ENCODE measurements at regions not wholly inside any gene's neighbourhood (a gene's known extent, or its start where the extent isn't known, plus 50 kb on each side); places are given as distances from the start of the nearest gene placed in this dataset.

- Histone ChIP-seq H3K27ac (ENCODE audit: low read length, poor library complexity, severe bottlenecking) (no peak overlapping the region), H3K27me3 (ENCODE audit: control insufficient read depth in 1 of 2, insufficient read depth in 1 of 2, low read length in 2 of 2) (peaks cover 6 to 65% of the 10 kb centered on the region in 2 experiments), H3K4ac (ENCODE audit: low read depth in 1 of 2, low read length in 2 of 2) (no peak overlapping the region), H3K4me1 (ENCODE audit: control insufficient read depth, insufficient read depth, low read depth, low read length) (no peaks in the 10 kb centered on the region), H3K23ac (ENCODE audit: low read length in 2 of 2) (no peak overlapping the region), H2BK12ac (ENCODE audit: low read length in 2 of 2) (no peak overlapping the region), H3K14ac (ENCODE audit: low read length in 2 of 2) (no peak overlapping the region), H4K8ac (ENCODE audit: low read length) (no peak overlapping the region), H3K18ac (ENCODE audit: low read depth in 1 of 2, low read length in 2 of 2) (no peak overlapping the region), H3K4me3 (ENCODE audit: insufficient read depth in 1 of 2, low read depth in 1 of 2, low read length in 2 of 2) (no peak overlapping the region), H2BK120ac (ENCODE audit: low read depth, low read length) (no peak overlapping the region), H2AFZ (ENCODE audit: low read depth, low read length) (no peak overlapping the region), H4K91ac (ENCODE audit: low read length) (no peak overlapping the region), H3K36me3 (ENCODE audit: control insufficient read depth in 1 of 2, insufficient read depth in 2 of 2, low read depth in 1 of 2, low read length in 2 of 2) (no peaks in the 10 kb centered on the region), H3K9me3 (ENCODE audit: control insufficient read depth, low read length) (no peaks in the 10 kb centered on the region), H3K4me2 (ENCODE audit: low read length, poor library complexity, severe bottlenecking) (no peak overlapping the region), H2BK5ac (ENCODE audit: low read depth, low read length, poor library complexity, severe bottlenecking) (no peak overlapping the region), H3K79me1 (replicated peaks; ENCODE audit: low read length, poor library complexity, severe bottlenecking) (no peaks in the 10 kb centered on the region), H3K9ac (ENCODE audit: low read length) (no peak overlapping the region), H2BK15ac (ENCODE audit: low read depth, poor library complexity, severe bottlenecking) (no peak overlapping the region), H2AK5ac (ENCODE audit: low read length, severe bottlenecking) (no peak overlapping the region)
- WGBS, result 77% methylated on average over 5 of the region's 6 CpGs
- no peak for DNase-seq
These were observed 115.1 kb upstream of the PMEPA1 start for GRCh38 chr20:57824909-57825308.

- Histone ChIP-seq H2AK5ac (ENCODE audit: low read length, severe bottlenecking) (no peak overlapping the region), H3K18ac (ENCODE audit: low read depth in 1 of 2, low read length in 2 of 2) (no peak overlapping the region), H3K36me3 (ENCODE audit: control insufficient read depth in 1 of 2, insufficient read depth in 2 of 2, low read depth in 1 of 2, low read length in 2 of 2) (no peaks in the 10 kb centered on the region), H3K23ac (ENCODE audit: low read length in 2 of 2) (no peak overlapping the region), H3K9me3 (ENCODE audit: control insufficient read depth, low read length) (no peaks in the 10 kb centered on the region), H2BK120ac (ENCODE audit: low read depth, low read length) (no peak overlapping the region), H3K79me1 (replicated peaks; ENCODE audit: low read length, poor library complexity, severe bottlenecking) (no peaks in the 10 kb centered on the region), H2BK15ac (ENCODE audit: low read depth, poor library complexity, severe bottlenecking) (no peak overlapping the region), H3K4me2 (ENCODE audit: low read length, poor library complexity, severe bottlenecking) (no peak overlapping the region), H3K27ac (ENCODE audit: low read length, poor library complexity, severe bottlenecking) (no peak overlapping the region), H2AFZ (ENCODE audit: low read depth, low read length) (no peak overlapping the region), H2BK12ac (ENCODE audit: low read length in 2 of 2) (no peak overlapping the region), H3K4ac (ENCODE audit: low read depth in 1 of 2, low read length in 2 of 2) (no peak overlapping the region), H3K9ac (ENCODE audit: low read length) (no peak overlapping the region), H4K91ac (ENCODE audit: low read length) (no peak overlapping the region), H3K4me1 (ENCODE audit: control insufficient read depth, insufficient read depth, low read depth, low read length) (no peaks in the 10 kb centered on the region), H3K14ac (ENCODE audit: low read length in 2 of 2) (no peak overlapping the region), H2BK5ac (ENCODE audit: low read depth, low read length, poor library complexity, severe bottlenecking) (no peak overlapping the region), H4K8ac (ENCODE audit: low read length) (no peak overlapping the region), H3K4me3 (ENCODE audit: insufficient read depth in 1 of 2, low read depth in 1 of 2, low read length in 2 of 2) (no peak overlapping the region), H3K27me3 (ENCODE audit: control insufficient read depth in 1 of 2, insufficient read depth in 1 of 2, low read length in 2 of 2) (peaks cover 6 to 66% of the 10 kb centered on the region in 2 experiments)
- 96% methylated on average over 3 of the region's 4 CpGs for WGBS
- DNase-seq, result no peak
These were observed 112.1 kb upstream of the PMEPA1 start for GRCh38 chr20:57821935-57822334.

- Histone ChIP-seq H2BK15ac (ENCODE audit: low read depth, poor library complexity, severe bottlenecking) (no peak overlapping the region), H4K8ac (ENCODE audit: low read length) (no peak overlapping the region), H3K79me1 (replicated peaks; ENCODE audit: low read length, poor library complexity, severe bottlenecking) (no peaks in the 10 kb centered on the region), H3K23ac (ENCODE audit: low read length in 2 of 2) (no peak overlapping the region), H3K36me3 (ENCODE audit: control insufficient read depth in 1 of 2, insufficient read depth in 2 of 2, low read depth in 1 of 2, low read length in 2 of 2) (no peaks in the 10 kb centered on the region), H3K18ac (ENCODE audit: low read depth in 1 of 2, low read length in 2 of 2) (no peak overlapping the region), H3K4me2 (ENCODE audit: low read length, poor library complexity, severe bottlenecking) (no peak overlapping the region), H3K4ac (ENCODE audit: low read depth in 1 of 2, low read length in 2 of 2) (no peak overlapping the region), H2BK5ac (ENCODE audit: low read depth, low read length, poor library complexity, severe bottlenecking) (no peak overlapping the region), H2AK5ac (ENCODE audit: low read length, severe bottlenecking) (no peak overlapping the region), H3K4me1 (ENCODE audit: control insufficient read depth, insufficient read depth, low read depth, low read length) (no peaks in the 10 kb centered on the region), H3K27me3 (ENCODE audit: control insufficient read depth in 1 of 2, insufficient read depth in 1 of 2, low read length in 2 of 2) (peaks cover 6 to 56% of the 10 kb centered on the region in 2 experiments), H2BK12ac (ENCODE audit: low read length in 2 of 2) (no peak overlapping the region), H2AFZ (ENCODE audit: low read depth, low read length) (no peak overlapping the region), H4K91ac (ENCODE audit: low read length) (no peak overlapping the region), H2BK120ac (ENCODE audit: low read depth, low read length) (no peak overlapping the region), H3K9me3 (ENCODE audit: control insufficient read depth, low read length) (no peaks in the 10 kb centered on the region), H3K4me3 (ENCODE audit: insufficient read depth in 1 of 2, low read depth in 1 of 2, low read length in 2 of 2) (no peak overlapping the region), H3K27ac (ENCODE audit: low read length, poor library complexity, severe bottlenecking) (no peak overlapping the region), H3K9ac (ENCODE audit: low read length) (no peak overlapping the region), H3K14ac (ENCODE audit: low read length in 2 of 2) (no peak overlapping the region)
- DNase-seq, result no peak
- 44% methylated on average over 4 of the region's 4 CpGs for WGBS
These were observed 110.0 kb upstream of the PMEPA1 start for GRCh38 chr20:57819691-57820380.

GRCh38 chr20:57819291-57819690 lies 109.5 kb upstream of the PMEPA1 start:
- WGBS, result 74% methylated on average over 11 of the region's 11 CpGs
- Histone ChIP-seq H2BK120ac (ENCODE audit: low read depth, low read length) (no peak overlapping the region), H3K79me1 (replicated peaks; ENCODE audit: low read length, poor library complexity, severe bottlenecking) (no peaks in the 10 kb centered on the region), H3K27ac (ENCODE audit: low read length, poor library complexity, severe bottlenecking) (no peak overlapping the region), H3K4me3 (ENCODE audit: insufficient read depth in 1 of 2, low read depth in 1 of 2, low read length in 2 of 2) (no peak overlapping the region), H3K18ac (ENCODE audit: low read depth in 1 of 2, low read length in 2 of 2) (no peak overlapping the region), H3K9me3 (ENCODE audit: control insufficient read depth, low read length) (no peaks in the 10 kb centered on the region), H2BK12ac (ENCODE audit: low read length in 2 of 2) (no peak overlapping the region), H3K4me2 (ENCODE audit: low read length, poor library complexity, severe bottlenecking) (no peak overlapping the region), H3K4me1 (ENCODE audit: control insufficient read depth, insufficient read depth, low read depth, low read length) (no peaks in the 10 kb centered on the region), H3K4ac (ENCODE audit: low read depth in 1 of 2, low read length in 2 of 2) (no peak overlapping the region), H3K23ac (ENCODE audit: low read length in 2 of 2) (no peak overlapping the region), H4K8ac (ENCODE audit: low read length) (no peak overlapping the region), H2AFZ (ENCODE audit: low read depth, low read length) (no peak overlapping the region), H3K27me3 (ENCODE audit: control insufficient read depth in 1 of 2, insufficient read depth in 1 of 2, low read length in 2 of 2) (peaks cover 6 to 61% of the 10 kb centered on the region in 2 experiments), H3K14ac (ENCODE audit: low read length in 2 of 2) (no peak overlapping the region), H2AK5ac (ENCODE audit: low read length, severe bottlenecking) (no peak overlapping the region), H3K9ac (ENCODE audit: low read length) (no peak overlapping the region), H2BK15ac (ENCODE audit: low read depth, poor library complexity, severe bottlenecking) (no peak overlapping the region), H2BK5ac (ENCODE audit: low read depth, low read length, poor library complexity, severe bottlenecking) (no peak overlapping the region), H3K36me3 (ENCODE audit: control insufficient read depth in 1 of 2, insufficient read depth in 2 of 2, low read depth in 1 of 2, low read length in 2 of 2) (no peaks in the 10 kb centered on the region), H4K91ac (ENCODE audit: low read length) (no peak overlapping the region)
- no peak for DNase-seq
